ENCODE measurements at regions not wholly inside any gene's neighbourhood (a gene's known extent, or its start where the extent isn't known, plus 50 kb on each side); places are given as distances from the start of the nearest gene placed in this dataset.

DNA sequence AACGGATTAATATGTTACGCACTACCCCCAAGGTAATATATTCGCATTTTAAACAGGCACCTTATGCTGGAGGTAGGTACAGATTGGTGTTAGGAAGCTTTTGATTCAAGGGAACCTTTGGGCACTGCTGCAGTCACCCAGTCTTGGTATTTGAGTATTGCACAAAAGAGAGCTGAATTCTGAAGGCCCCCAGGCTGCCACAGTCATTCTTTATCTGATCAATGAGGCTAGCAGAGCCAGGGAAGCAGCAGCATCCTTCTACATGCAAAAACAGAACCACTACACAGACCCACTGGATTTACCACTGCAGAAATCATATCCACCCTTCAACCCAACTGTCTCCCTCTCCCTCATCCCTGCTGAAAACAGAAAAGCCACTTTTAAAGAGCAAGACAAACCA is 121.2 kb upstream of the GRIN3A start:
- Histone ChIP-seq H3K36me3 (replicated peaks in 1 of 2; ENCODE audit: control insufficient read depth in 1 of 2, insufficient read depth in 2 of 2, low read length in 2 of 2) (no peaks in the 10 kb centered on the region), H3K79me2 (ENCODE audit: insufficient read depth, low read length) (no peaks in the 10 kb centered on the region), H3K4me1 (ENCODE audit: insufficient read depth, low read length) (no peaks in the 10 kb centered on the region), H3K27me3 (ENCODE audit: control insufficient read depth in 1 of 2, insufficient read depth in 2 of 2, low read length in 2 of 2) (no peaks in the 10 kb centered on the region), H2AFZ (ENCODE audit: low read length) (no peak overlapping the region), H3K4me2 (ENCODE audit: low read depth, low read length) (no peak overlapping the region), H3K9ac (ENCODE audit: insufficient read depth, low read depth, low read length) (no peak overlapping the region), H3K4me3 (replicated peaks in 1 of 3; ENCODE audit: insufficient read depth in 1 of 3, low read depth in 2 of 3, low read length in 3 of 3) (no peak overlapping the region), H4K20me1 (ENCODE audit: insufficient read depth, low read length) (no peaks in the 10 kb centered on the region), H3K27ac (ENCODE audit: extremely low read length, insufficient read depth, low read length) (no peak overlapping the region), H3K9me3 (ENCODE audit: low read length) (no peaks in the 10 kb centered on the region)
- no peak for DNase-seq (ENCODE audit: low spot score)
- intact Hi-C loops (cut with micrococcal nuclease; ENCODE audit: unreplicated experiment), result no loop called here
- WGBS (ENCODE audit: low lambda C conversion rate), result 39% methylated on average over 3 of the region's 3 CpGs
- in situ Hi-C loops (cut with HindIII; ENCODE audit: extremely low pct_ligation_motif_present, low pct_unique_long_range_greater_than_20kb), result no loop called here
- TF ChIP-seq, protein P1, sequence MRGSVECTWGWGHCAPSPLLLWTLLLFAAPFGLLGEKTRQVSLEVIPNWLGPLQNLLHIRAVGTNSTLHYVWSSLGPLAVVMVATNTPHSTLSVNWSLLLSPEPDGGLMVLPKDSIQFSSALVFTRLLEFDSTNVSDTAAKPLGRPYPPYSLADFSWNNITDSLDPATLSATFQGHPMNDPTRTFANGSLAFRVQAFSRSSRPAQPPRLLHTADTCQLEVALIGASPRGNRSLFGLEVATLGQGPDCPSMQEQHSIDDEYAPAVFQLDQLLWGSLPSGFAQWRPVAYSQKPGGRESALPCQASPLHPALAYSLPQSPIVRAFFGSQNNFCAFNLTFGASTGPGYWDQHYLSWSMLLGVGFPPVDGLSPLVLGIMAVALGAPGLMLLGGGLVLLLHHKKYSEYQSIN (CRISPR knock-in tag; IDR thresholded peaks at IDR 0.05; ENCODE audit: borderline replicate concordance), result no peak
- TF ChIP-seq NPAS2 (CRISPR knock-in tag; IDR thresholded peaks at IDR 0.05; ENCODE audit: borderline replicate concordance) (no peak), CHD4 (IDR thresholded peaks at IDR 0.05; ENCODE audit: borderline replicate concordance, low read length) (no peak), RAD21 (CRISPR knock-in tag; IDR thresholded peaks at IDR 0.05) (no peak), KLF16 (CRISPR knock-in tag; IDR thresholded peaks at IDR 0.05) (no peak), ZNF256 (CRISPR knock-in tag; conservative IDR thresholded peaks at IDR 0.05) (no peak), BRCA1 (CRISPR knock-in tag; IDR thresholded peaks at IDR 0.05) (no peak)
- CTCF ChIA-PET (ENCODE audit: low intra/inter-chr PET ratio, low total read pairs), result no interaction called here
- BruUV-seq (replicated peaks), result no TSS peak
- FAIRE-seq, result no peak
- POLR2A ChIA-PET, result no interaction called here
- ATAC-seq, result no peak

DNA sequence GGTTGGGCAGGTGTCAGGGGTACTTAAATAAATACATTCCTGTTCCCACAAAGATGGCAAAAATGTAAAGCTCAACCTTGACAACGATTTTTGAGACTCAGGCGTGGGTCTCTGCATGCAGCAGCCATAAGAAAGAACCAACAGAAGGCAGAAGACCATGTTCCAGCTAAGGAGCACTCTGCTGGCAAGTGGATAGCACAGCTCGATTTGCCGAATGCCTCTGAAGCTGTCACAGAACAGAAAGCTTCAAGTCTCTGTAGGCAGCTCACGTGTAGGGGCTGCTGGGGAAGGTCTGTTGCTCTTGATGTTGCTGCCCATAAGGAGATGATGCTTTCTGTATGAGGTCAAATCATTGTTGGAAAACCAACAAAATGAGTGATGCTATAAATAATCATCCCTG is 119.6 kb upstream of the GRIN3A start:
- Histone ChIP-seq H3K4me3 (replicated peaks in 1 of 3; ENCODE audit: insufficient read depth in 1 of 3, low read depth in 2 of 3, low read length in 3 of 3) (no peak overlapping the region), H3K4me2 (ENCODE audit: low read depth, low read length) (no peak overlapping the region), H4K20me1 (ENCODE audit: insufficient read depth, low read length) (no peaks in the 10 kb centered on the region), H2AFZ (ENCODE audit: low read length) (no peak overlapping the region), H3K27me3 (ENCODE audit: control insufficient read depth in 1 of 2, insufficient read depth in 2 of 2, low read length in 2 of 2) (no peaks in the 10 kb centered on the region), H3K27ac (ENCODE audit: extremely low read length, insufficient read depth, low read length) (no peak overlapping the region), H3K4me1 (ENCODE audit: insufficient read depth, low read length) (no peaks in the 10 kb centered on the region), H3K79me2 (ENCODE audit: insufficient read depth, low read length) (no peaks in the 10 kb centered on the region), H3K9ac (ENCODE audit: insufficient read depth, low read depth, low read length) (no peak overlapping the region), H3K9me3 (ENCODE audit: low read length) (no peaks in the 10 kb centered on the region), H3K36me3 (replicated peaks in 1 of 2; ENCODE audit: control insufficient read depth in 1 of 2, insufficient read depth in 2 of 2, low read length in 2 of 2) (no peaks in the 10 kb centered on the region)
- intact Hi-C loops (cut with micrococcal nuclease; ENCODE audit: unreplicated experiment), result no loop called here
- DNase-seq (ENCODE audit: low spot score) (no peak), ATAC-seq (no peak), FAIRE-seq (no peak)
- POLR2A ChIA-PET, result no interaction called here
- in situ Hi-C loops (cut with HindIII; ENCODE audit: extremely low pct_ligation_motif_present, low pct_unique_long_range_greater_than_20kb), result no loop called here
- CTCF ChIA-PET (ENCODE audit: low intra/inter-chr PET ratio, low total read pairs), result no interaction called here
- WGBS (ENCODE audit: low lambda C conversion rate), result 0% methylated on average over 5 of the region's 5 CpGs
- BruUV-seq (replicated peaks), result no TSS peak
- TF ChIP-seq ZNF550 (CRISPR knock-in tag; IDR thresholded peaks at IDR 0.05; ENCODE audit: borderline replicate concordance), result no peak
- TF ChIP-seq SMAD1 (CRISPR knock-in tag; IDR thresholded peaks at IDR 0.05; ENCODE audit: borderline replicate concordance, low read depth), result no peak
- no peak for TF ChIP-seq NFE2 (CRISPR knock-in tag; IDR thresholded peaks at IDR 0.05)
- TF ChIP-seq ZNF292 (CRISPR knock-in tag; IDR thresholded peaks at IDR 0.05; ENCODE audit: borderline replicate concordance, low read depth), result no peak
- TF ChIP-seq RXRA (CRISPR knock-in tag; IDR thresholded peaks at IDR 0.05), result no peak
- no peak for TF ChIP-seq NFIC (IDR thresholded peaks at IDR 0.05; ENCODE audit: low read length)
- no peak for TF ChIP-seq THAP7 (CRISPR knock-in tag; IDR thresholded peaks at IDR 0.05)
- no peak for TF ChIP-seq IKZF4 (CRISPR knock-in tag; IDR thresholded peaks at IDR 0.05; ENCODE audit: borderline replicate concordance, low read depth, not compliant biosample characterization)
- TF ChIP-seq PPARG (CRISPR knock-in tag; conservative IDR thresholded peaks at IDR 0.05), result no peak

Measured in HepG2 (cell line).